Stomach (tissue), 8 donors: ENCODE measurements at regions not wholly inside any gene's neighbourhood (a gene's known extent, or its start where the extent isn't known, plus 50 kb on each side); places are given as distances from the start of the nearest gene placed in this dataset.
A peak's percentile ranks its signal among the peaks of the same experiment; 100 is the strongest.

Experiments
- DNase-seq, 2 donors: peaks; one replicate each; pipeline versions ENCODE4 v3.0.0 to v3.0.0-alpha.2; 2013 to 2019
- H3K27ac ChIP-seq, 5 donors: fragments of 200-600 bp in 4 of 5; sonication (generic) in 4 of 5; one replicate each; pipeline ENCODE4 v1.5.1; 2013 to 2019; ENCODE audit warnings: mild to moderate bottlenecking in 1 of 5, moderate library complexity in 1 of 5
- H3K27me3 ChIP-seq, 3 donors: fragments of 200-600 bp; sonication (generic); one replicate each; pipeline ENCODE4 v1.5.1; 2017 to 2019; ENCODE audit warnings: mixed run types in 1 of 3
- H3K36me3 ChIP-seq, 4 donors: fragments of 200-600 bp; sonication (generic); 1 replicate in 3 of 4; 2 replicates in 1 of 4; pipeline ENCODE4 v1.5.1; 2016 to 2019
- H3K4me1 ChIP-seq, 4 donors: fragments of 200-600 bp; sonication (generic); one replicate each; pipeline ENCODE4 v1.5.1; 2016 to 2019
- H3K4me3 ChIP-seq, 4 donors: fragments of 200-600 bp; sonication (generic) in 3 of 4; one replicate each; pipeline ENCODE4 v1.5.1; 2016 to 2019; ENCODE audit warnings: mild to moderate bottlenecking in 1 of 4
- H3K9me3 ChIP-seq, 4 donors: fragments of 200-600 bp; sonication (generic); one replicate each; pipeline ENCODE4 v1.5.1; 2016 to 2019
- CTCF ChIP-seq, 7 experiments: fragments of 450-650 bp in 4 of 7; fragments of 200-600 bp in 3 of 7; sonication (generic) in 3 of 7; IDR thresholded peaks; one replicate each; pipeline ENCODE4 v1.5.1; 2016 to 2019; ENCODE audit warnings: antibody characterized with exemption in 7 of 7, control low read depth in 2 of 7, mild to moderate bottlenecking in 1 of 7
- EP300 ChIP-seq: sonication (generic); formaldehyde crosslinking; IDR thresholded peaks from one replicate; pipeline ENCODE4 v1.6.1; 2017; ENCODE audit warnings: antibody characterized with exemption
- POLR2A ChIP-seq, 4 donors: fragments of 450-650 bp; IDR thresholded peaks; one replicate each; pipeline ENCODE4 v1.6.1; 2016; ENCODE audit warnings: antibody characterized with exemption in 4 of 4, control low read depth in 2 of 4, mild to moderate bottlenecking in 1 of 4, moderate library complexity in 1 of 4
- POLR2AphosphoS5 ChIP-seq, 3 donors: sonication (generic); formaldehyde crosslinking; IDR thresholded peaks; one replicate each; pipeline ENCODE4 v1.6.1; 2016; ENCODE audit warnings: antibody characterized with exemption in 3 of 3
- WGBS, 5 donors: extraction: QIAGEN DNeasy Blood & Tissue Kit in 3 of 5; methylation state at CpG; one replicate each; pipeline versions ENCODE4 v1.1.5 to v1.1.7; 2013 to 2018; 5-methylcytosine and 5-hydroxymethylcytosine counted together
- intact Hi-C: fragments of 100-400 bp; cut with DNase I; formaldehyde crosslinking; loops from one replicate; pipeline ENCODE4 v1.15.1; 2023; ENCODE audit warnings: low total_unique reads
- donor health status: healthy with polysubstance abuse.
- donor health status: Bipolar disorder and iron deficiency.
- donor health status: healthy.

DNA sequence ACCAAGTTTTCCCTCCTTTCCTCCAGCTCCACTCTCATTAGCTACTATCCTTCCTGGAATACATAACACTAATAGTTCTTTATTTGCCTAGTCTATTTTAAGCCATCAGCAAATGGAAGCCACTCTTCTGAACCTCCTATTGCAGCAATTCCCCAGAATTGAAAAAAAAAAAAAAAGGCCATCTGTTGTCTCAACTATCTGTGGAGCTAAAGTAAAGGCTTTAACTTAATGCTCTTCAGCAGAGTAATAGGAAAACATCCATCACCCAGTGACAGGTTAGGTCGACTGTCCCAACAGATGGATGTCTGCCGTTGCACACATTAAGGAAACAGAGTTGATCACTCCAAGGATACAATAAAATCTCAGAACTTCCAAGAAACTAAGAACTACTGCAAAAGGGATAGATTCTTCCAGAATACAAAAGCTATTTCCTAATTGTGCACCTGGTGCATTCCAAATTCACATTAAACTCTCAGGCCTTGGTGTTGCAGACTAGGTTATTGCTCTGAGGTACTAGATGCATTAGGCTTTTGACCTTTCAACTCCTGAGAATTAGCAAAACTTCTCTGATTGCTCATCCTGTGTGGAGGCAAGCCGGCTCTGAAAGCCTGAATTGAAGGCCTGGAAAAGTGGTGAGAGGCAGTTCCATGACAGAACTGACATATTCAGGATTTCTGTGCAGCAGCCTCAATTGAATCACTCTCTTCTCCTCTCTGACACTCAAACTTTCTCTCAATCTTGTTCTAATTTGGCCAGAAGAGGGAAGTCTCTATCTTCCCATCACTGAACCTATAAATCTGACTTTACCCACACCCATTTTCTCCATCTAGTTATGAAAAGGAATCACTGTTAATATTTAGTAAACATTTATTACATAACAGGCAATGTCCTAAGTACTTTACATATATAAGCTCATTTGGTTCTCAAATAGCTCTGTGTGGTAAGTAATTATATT lies 238.4 kb upstream of the HMGA2 start:
- WGBS, 5 donors, result 45 to 60% (median 56%) methylated on average over 3 of the region's 3 CpGs
- no peak overlapping the region for H3K4me3 ChIP-seq
- H3K9me3 ChIP-seq, result no peaks in the 10 kb centered on the region
- H3K27ac ChIP-seq, result no peak overlapping the region
- peak in 1 of 2 donors; percentile 47 for DNase-seq
- H3K4me1 ChIP-seq, result no peaks in the 10 kb centered on the region
- intact Hi-C loops, result no loop called here
- TF ChIP-seq EP300, result no peak
- no peak for TF ChIP-seq POLR2AphosphoS5 (IDR thresholded peaks at IDR 0.05)
- no peak for TF ChIP-seq POLR2A (IDR thresholded peaks at IDR 0.05)
- no peak for TF ChIP-seq CTCF (IDR thresholded peaks at IDR 0.05)
- no peaks in the 10 kb centered on the region for H3K36me3 ChIP-seq
- H3K27me3 ChIP-seq, result no peaks in the 10 kb centered on the region

DNA sequence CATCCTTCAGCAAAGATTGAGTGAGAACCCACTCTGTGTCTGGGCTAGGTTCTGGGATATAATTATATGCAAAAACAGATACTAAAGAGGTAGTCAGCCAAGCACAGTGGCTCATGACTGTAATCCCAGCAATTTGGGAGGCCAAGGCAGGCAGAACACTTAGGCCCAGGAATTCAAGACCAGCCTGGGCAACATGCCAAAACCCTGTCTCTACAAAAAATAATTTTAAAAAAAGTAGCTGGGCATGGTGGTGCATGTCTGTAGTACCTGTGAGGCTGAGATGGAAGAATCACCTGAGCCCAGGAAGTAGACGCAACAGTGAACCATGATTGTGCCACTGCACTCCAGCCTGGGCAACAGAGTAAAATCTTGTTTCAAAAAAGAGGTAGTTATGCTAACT lies 237.5 kb upstream of the HMGA2 start:
- Histone ChIP-seq H3K9me3 (no peaks in the 10 kb centered on the region), H3K4me1 (no peaks in the 10 kb centered on the region), H3K27ac (no peak overlapping the region), H3K4me3 (no peak overlapping the region), H3K27me3 (no peaks in the 10 kb centered on the region), H3K36me3 (no peaks in the 10 kb centered on the region)
- 85 to 100% (median 91%) methylated on average over 1 of the region's 1 CpG for WGBS, 5 donors
- TF ChIP-seq EP300, result no peak
- no peak for TF ChIP-seq POLR2AphosphoS5 (IDR thresholded peaks at IDR 0.05)
- no peak for TF ChIP-seq CTCF (IDR thresholded peaks at IDR 0.05)
- TF ChIP-seq POLR2A (IDR thresholded peaks at IDR 0.05), result no peak
- DNase-seq, result no peak
- intact Hi-C loops, result no loop called here

DNA sequence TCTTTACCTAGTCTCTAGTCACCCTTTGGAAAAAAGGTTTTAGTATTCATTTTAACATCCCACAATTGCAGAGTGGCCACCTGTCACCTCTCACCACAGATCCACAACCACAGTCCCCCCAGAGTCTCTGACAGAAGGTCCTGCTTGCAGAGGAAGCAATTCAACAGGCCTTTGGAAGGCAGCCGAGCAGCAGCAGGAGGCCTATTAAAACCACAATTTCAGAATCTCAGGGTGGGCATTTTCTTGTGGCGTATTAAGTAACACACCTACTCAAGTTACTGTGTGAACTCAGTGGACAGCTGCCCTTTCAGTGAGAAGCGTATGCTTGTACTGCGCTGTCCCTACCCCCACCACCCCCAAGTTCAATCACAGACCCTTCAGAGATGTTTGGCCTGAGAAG lies 234.0 kb upstream of the HMGA2 start:
- Histone ChIP-seq H3K9me3 (no peaks in the 10 kb centered on the region), H3K27ac (no peak overlapping the region), H3K4me3 (no peak overlapping the region), H3K36me3 (no peaks in the 10 kb centered on the region), H3K4me1 (no peaks in the 10 kb centered on the region), H3K27me3 (peaks cover 0 to 9% (median 0%) of the 10 kb centered on the region in 3 donors)
- WGBS, 5 donors, result 90 to 97% (median 96%) methylated on average over 4 of the region's 4 CpGs
- no peak for DNase-seq
- intact Hi-C loops, result no loop called here
- no peak for TF ChIP-seq POLR2A (IDR thresholded peaks at IDR 0.05)
- no peak for TF ChIP-seq POLR2AphosphoS5 (IDR thresholded peaks at IDR 0.05)
- no peak for TF ChIP-seq EP300
- no peak for TF ChIP-seq CTCF (IDR thresholded peaks at IDR 0.05)

DNA sequence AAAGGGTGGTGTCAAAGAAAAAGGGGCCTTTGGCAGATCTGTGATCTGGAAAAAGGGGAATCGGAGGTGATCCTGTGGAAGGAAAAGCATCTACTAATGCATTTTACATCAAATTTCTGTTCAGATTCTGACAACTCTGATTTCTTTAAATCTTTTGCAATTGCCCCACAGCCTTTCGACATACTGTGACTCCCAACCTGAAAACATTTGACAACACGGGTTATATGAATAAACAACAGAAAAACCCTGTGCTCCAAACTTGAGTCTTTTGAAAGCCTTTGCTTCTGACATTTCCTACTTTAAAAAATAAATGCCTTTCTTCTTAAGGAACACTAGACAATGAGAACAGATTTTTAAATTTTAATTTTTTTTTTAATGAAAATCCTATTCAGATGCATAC lies 231.9 kb upstream of the HMGA2 start:
- TF ChIP-seq EP300 (no peak), POLR2AphosphoS5 (IDR thresholded peaks at IDR 0.05) (no peak), CTCF (IDR thresholded peaks at IDR 0.05) (no peak), POLR2A (IDR thresholded peaks at IDR 0.05) (no peak)
- Histone ChIP-seq H3K27ac (no peak overlapping the region), H3K9me3 (no peaks in the 10 kb centered on the region), H3K4me1 (no peaks in the 10 kb centered on the region), H3K36me3 (no peaks in the 10 kb centered on the region), H3K4me3 (no peak overlapping the region), H3K27me3 (peaks cover 0 to 14% (median 0%) of the 10 kb centered on the region in 3 donors)
- intact Hi-C loops, result no loop called here
- WGBS, 5 donors, result 90 to 97% (median 92%) methylated on average over 3 of the region's 3 CpGs
- DNase-seq, result no peak
